Breast epithelium (tissue), 4 donors: ENCODE measurements at regions not wholly inside any gene's neighbourhood (a gene's known extent, or its start where the extent isn't known, plus 50 kb on each side); places are given as distances from the start of the nearest gene placed in this dataset.
"Not testable (repeated sequence)": the region's sequence is repeated elsewhere in the genome, so short reads cannot be mapped to it uniquely, and the experiment has no call there.

Source experiments
- DNase-seq, 2 donors: peaks; one replicate each; pipeline ENCODE4 v3.0.0-alpha.2; 2019; ENCODE audit warnings: low spot score in 2 of 2
- H3K27ac ChIP-seq, 2 donors: fragments of 200-600 bp; sonication (generic) in 1 of 2; one replicate each; pipeline ENCODE4 v1.5.1; 2016 to 2019; ENCODE audit warnings: mild to moderate bottlenecking in 1 of 2
- H3K27me3 ChIP-seq, 2 donors: fragments of 200-600 bp; sonication (generic) in 1 of 2; one replicate each; pipeline versions ENCODE4 v1.5.1 to v1.6.0; 2017 to 2019; ENCODE audit warnings: control low read depth in 1 of 2, mild to moderate bottlenecking in 1 of 2
- H3K36me3 ChIP-seq: fragments of 200-600 bp; one replicate; pipeline ENCODE4 v1.5.1; 2019
- H3K4me1 ChIP-seq, 2 donors: fragments of 200-600 bp; sonication (generic); one replicate each; pipeline ENCODE4 v1.5.1; 2016 to 2019; ENCODE audit warnings: control low read depth in 1 of 2
- H3K4me3 ChIP-seq, 3 donors: fragments of 200-600 bp; sonication (generic); 1 replicate in 2 of 3; 2 replicates in 1 of 3; pipeline ENCODE4 v1.5.1; 2016 to 2019; ENCODE audit warnings: mild to moderate bottlenecking in 3 of 3, moderate library complexity in 2 of 3
- H3K9me3 ChIP-seq, 2 donors: fragments of 200-600 bp; sonication (generic) in 1 of 2; one replicate each; pipeline ENCODE4 v1.5.1; 2016 to 2019; ENCODE audit warnings: control low read depth in 1 of 2
- POLR2A ChIP-seq: fragments of 450-650 bp; IDR thresholded peaks from one replicate; pipeline ENCODE4 v1.6.1; 2016; ENCODE audit warnings: antibody characterized with exemption, mild to moderate bottlenecking, moderate library complexity
- POLR2AphosphoS5 ChIP-seq, 3 donors: sonication (generic); formaldehyde crosslinking; IDR thresholded peaks; one replicate each; pipeline ENCODE4 v1.6.1; 2017; ENCODE audit warnings: antibody characterized with exemption in 3 of 3
- intact Hi-C: fragments of 100-400 bp; cut with DNase I; formaldehyde crosslinking; loops from one replicate; pipeline ENCODE4 v1.15.1; 2023; ENCODE audit warnings: low total_unique reads
- TF ChIP-seq, protein P1 (sequence below), 3 donors: fragments of 450-650 bp; IDR thresholded peaks; one replicate each; pipeline ENCODE4 v1.5.1; 2016 to 2017; ENCODE audit warnings: antibody characterized with exemption in 3 of 3, mild to moderate bottlenecking in 3 of 3, moderate library complexity in 3 of 3

- Histone ChIP-seq H3K9me3 (no peaks in the 10 kb centered on the region), H3K27ac (no peak overlapping the region), H3K4me3 (no peak overlapping the region), H3K4me1 (no peaks in the 10 kb centered on the region), H3K27me3 (no peaks in the 10 kb centered on the region), H3K36me3 (no peaks in the 10 kb centered on the region)
- TF ChIP-seq POLR2AphosphoS5 (IDR thresholded peaks at IDR 0.05) (no peak), POLR2A (no peak)
- TF ChIP-seq, protein P1, sequence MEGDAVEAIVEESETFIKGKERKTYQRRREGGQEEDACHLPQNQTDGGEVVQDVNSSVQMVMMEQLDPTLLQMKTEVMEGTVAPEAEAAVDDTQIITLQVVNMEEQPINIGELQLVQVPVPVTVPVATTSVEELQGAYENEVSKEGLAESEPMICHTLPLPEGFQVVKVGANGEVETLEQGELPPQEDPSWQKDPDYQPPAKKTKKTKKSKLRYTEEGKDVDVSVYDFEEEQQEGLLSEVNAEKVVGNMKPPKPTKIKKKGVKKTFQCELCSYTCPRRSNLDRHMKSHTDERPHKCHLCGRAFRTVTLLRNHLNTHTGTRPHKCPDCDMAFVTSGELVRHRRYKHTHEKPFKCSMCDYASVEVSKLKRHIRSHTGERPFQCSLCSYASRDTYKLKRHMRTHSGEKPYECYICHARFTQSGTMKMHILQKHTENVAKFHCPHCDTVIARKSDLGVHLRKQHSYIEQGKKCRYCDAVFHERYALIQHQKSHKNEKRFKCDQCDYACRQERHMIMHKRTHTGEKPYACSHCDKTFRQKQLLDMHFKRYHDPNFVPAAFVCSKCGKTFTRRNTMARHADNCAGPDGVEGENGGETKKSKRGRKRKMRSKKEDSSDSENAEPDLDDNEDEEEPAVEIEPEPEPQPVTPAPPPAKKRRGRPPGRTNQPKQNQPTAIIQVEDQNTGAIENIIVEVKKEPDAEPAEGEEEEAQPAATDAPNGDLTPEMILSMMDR (IDR thresholded peaks at IDR 0.05) = no peak
- no peak for DNase-seq
- intact Hi-C loops = no loop called here
Observed at GRCh38 chr4:127509155-127509554, 123.6 kb upstream of the INTU start.

GRCh38 chr4:127512672-127513071 is 120.1 kb upstream of the INTU start:
- H3K36me3 ChIP-seq, H3K4me3 ChIP-seq, H3K4me1 ChIP-seq, DNase-seq, intact Hi-C loops, H3K9me3 ChIP-seq, H3K27ac ChIP-seq, H3K27me3 ChIP-seq: not testable (repeated sequence)

DNA sequence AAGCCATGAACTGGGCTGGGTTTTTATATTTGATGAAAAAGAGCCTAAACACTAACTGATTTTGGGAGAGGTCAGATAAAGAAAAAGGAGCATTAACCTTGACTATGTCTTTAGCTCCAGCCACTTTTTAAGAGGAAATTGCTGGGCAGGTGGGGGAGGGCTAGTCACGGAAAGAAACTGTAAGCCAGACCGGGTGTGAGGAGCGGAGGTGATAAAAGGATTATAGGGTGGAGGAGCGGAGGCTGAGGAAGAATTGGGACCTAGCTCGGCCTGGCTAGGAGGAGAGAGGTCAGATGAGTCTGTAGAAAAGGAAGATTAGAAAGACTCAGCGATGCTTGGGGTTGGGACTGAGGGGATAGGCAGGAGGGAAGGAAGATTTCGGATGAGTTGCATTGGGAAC is 117.5 kb upstream of the INTU start:
- intact Hi-C loops = loop anchor here (5.0 kb wide), 1 partner anchor 1593 kb away; no protein-coding TSS in a partner anchor
- not testable (repeated sequence) for H3K4me3 ChIP-seq, H3K27me3 ChIP-seq, DNase-seq, H3K4me1 ChIP-seq, H3K27ac ChIP-seq, H3K36me3 ChIP-seq, H3K9me3 ChIP-seq

DNA sequence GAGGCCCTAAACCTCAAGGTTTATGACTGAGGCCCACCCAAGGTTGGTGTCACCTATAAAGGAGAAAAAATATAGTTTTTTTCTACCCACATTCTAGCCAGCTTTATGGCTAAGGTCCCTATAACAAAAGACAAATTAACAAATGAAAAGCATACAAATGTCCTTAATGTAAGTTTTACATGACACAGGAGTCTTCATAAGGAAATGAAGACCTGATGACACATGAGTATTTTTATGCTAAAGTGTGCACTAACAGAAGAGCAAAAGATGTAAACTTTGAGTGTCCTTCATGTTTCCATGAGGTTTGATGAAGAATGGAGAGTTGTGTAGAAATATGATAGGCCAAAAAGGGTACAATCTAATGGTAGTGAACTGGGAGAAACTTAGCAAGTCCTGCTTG is 114.7 kb upstream of the INTU start:
- Histone ChIP-seq H3K27me3 (no peaks in the 10 kb centered on the region), H3K36me3 (no peaks in the 10 kb centered on the region), H3K4me3 (no peak overlapping the region), H3K4me1 (no peaks in the 10 kb centered on the region), H3K9me3 (no peaks in the 10 kb centered on the region), H3K27ac (no peak overlapping the region)
- intact Hi-C loops = loop anchor here (5.0 kb wide), 1 partner anchor 1596 kb away; no protein-coding TSS in a partner anchor
- TF ChIP-seq, protein P1 (IDR thresholded peaks at IDR 0.05) = no peak
- TF ChIP-seq POLR2AphosphoS5 (IDR thresholded peaks at IDR 0.05) = no peak
- TF ChIP-seq POLR2A = no peak
- no peak for DNase-seq

DNA sequence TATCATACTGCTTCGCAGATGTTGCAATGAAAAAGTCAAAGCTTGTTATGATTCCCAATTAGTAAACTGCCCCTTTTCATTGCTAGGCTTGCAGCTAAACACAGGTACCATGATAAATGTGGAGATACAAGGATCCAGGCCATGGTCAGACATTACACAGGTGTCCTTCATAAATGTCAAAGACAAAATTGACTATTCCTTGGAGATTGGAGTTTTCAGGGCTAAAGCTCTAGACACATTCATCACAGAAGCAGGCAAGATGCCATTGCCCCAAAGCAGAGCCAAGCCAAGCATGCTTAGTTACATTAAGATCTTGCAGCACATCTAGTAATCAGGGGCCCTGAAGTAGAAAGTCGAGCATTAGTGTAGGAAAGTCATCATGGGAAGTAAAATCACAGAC is 111.3 kb upstream of the INTU start:
- Histone ChIP-seq H3K9me3 (no peaks in the 10 kb centered on the region), H3K27ac (no peak overlapping the region), H3K27me3 (no peaks in the 10 kb centered on the region), H3K4me3 (no peak overlapping the region), H3K36me3 (no peaks in the 10 kb centered on the region), H3K4me1 (no peaks in the 10 kb centered on the region)
- no peak for TF ChIP-seq POLR2A
- TF ChIP-seq, protein P1 (IDR thresholded peaks at IDR 0.05) = no peak
- TF ChIP-seq POLR2AphosphoS5 (IDR thresholded peaks at IDR 0.05) = no peak
- DNase-seq = no peak
- intact Hi-C loops = no loop called here

DNA sequence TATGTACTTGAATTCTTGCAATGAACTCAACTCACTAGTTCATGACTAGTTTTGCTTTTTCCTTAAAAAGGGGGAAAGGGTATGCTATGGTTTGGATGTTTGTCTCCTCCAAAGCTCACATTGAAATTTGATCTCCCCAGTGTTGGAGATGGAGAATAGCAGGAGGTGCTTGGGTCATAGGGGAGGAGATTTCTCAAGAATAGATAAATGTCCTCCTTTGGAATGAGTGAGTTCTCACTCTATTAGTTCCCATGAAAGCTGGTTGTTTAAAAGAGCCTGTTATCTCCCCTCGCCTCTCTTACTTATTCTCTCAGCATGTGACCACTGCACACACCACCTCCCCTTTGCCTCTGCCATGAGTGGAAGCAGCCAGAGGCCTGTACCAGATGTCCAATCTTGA is 109.4 kb upstream of the INTU start:
- H3K9me3 ChIP-seq = no peaks in the 10 kb centered on the region
- DNase-seq = no peak
- H3K36me3 ChIP-seq = no peaks in the 10 kb centered on the region
- no peaks in the 10 kb centered on the region for H3K27me3 ChIP-seq
- TF ChIP-seq, protein P1 (IDR thresholded peaks at IDR 0.05) = no peak
- TF ChIP-seq POLR2A (no peak), POLR2AphosphoS5 (IDR thresholded peaks at IDR 0.05) (no peak)
- H3K4me1 ChIP-seq = no peaks in the 10 kb centered on the region
- no peak overlapping the region for H3K4me3 ChIP-seq
- no peak overlapping the region for H3K27ac ChIP-seq
- intact Hi-C loops = no loop called here
